ENCODE measurements at regions not wholly inside any gene's neighbourhood (a gene's known extent, or its start where the extent isn't known, plus 50 kb on each side); places are given as distances from the start of the nearest gene placed in this dataset.
A peak's percentile ranks its signal among the peaks of the same experiment; 100 is the strongest.

- DNase-seq (ENCODE audit: low spot score in 2 of 2) = peak in 1 of 2 donors; percentile 8
- WGBS, 2 donors = 78 to 85% methylated on average over 2 of the region's 2 CpGs
- no peak for TF ChIP-seq POLR2A (IDR thresholded peaks at IDR 0.05)
- TF ChIP-seq, protein P1, sequence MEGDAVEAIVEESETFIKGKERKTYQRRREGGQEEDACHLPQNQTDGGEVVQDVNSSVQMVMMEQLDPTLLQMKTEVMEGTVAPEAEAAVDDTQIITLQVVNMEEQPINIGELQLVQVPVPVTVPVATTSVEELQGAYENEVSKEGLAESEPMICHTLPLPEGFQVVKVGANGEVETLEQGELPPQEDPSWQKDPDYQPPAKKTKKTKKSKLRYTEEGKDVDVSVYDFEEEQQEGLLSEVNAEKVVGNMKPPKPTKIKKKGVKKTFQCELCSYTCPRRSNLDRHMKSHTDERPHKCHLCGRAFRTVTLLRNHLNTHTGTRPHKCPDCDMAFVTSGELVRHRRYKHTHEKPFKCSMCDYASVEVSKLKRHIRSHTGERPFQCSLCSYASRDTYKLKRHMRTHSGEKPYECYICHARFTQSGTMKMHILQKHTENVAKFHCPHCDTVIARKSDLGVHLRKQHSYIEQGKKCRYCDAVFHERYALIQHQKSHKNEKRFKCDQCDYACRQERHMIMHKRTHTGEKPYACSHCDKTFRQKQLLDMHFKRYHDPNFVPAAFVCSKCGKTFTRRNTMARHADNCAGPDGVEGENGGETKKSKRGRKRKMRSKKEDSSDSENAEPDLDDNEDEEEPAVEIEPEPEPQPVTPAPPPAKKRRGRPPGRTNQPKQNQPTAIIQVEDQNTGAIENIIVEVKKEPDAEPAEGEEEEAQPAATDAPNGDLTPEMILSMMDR (IDR thresholded peaks at IDR 0.05) = no peak
- intact Hi-C loops (cut with DNase I; ENCODE audit: low total_unique reads) = loop anchor here (5.0 kb wide), 1 partner anchor 275 kb away; no protein-coding TSS in a partner anchor
- H3K4me3 ChIP-seq (ENCODE audit: low read depth, poor library complexity, severe bottlenecking) = no peak overlapping the region
Observed at GRCh38 chr11:69916806-69917387, 97.7 kb upstream of the FGF3 start.

DNA sequence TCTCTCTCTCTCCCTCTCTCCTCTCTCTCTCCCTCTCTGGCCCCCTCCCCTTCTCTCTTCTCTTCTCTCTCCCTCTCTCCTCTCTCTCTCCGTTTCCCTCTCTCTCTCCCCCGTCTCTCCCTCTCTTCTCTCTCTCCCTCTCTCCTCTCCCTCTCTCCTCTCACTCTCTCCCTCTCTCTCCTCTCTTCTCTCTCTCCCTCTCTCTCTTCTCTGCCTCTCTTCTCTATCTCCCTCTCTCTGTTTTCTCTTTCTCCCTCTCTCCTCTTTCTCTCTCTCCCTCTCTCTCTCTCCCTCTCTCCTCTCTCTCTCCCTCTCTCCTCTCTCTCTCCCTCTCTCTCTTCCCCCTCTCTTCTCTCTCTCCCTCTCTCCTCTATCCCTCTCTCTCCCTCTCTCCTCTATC lies 98.3 kb upstream of the FGF3 start:
- H3K4me3 ChIP-seq (ENCODE audit: low read depth, poor library complexity, severe bottlenecking) = no peak overlapping the region
- WGBS, 2 donors = 52 to 79% methylated on average over 2 of the region's 2 CpGs
- no peak for DNase-seq (ENCODE audit: low spot score in 2 of 2)
- no peak for TF ChIP-seq POLR2A (IDR thresholded peaks at IDR 0.05)
- TF ChIP-seq, protein P1 (IDR thresholded peaks at IDR 0.05) = no peak
- intact Hi-C loops (cut with DNase I; ENCODE audit: low total_unique reads) = loop anchor here (5.0 kb wide), 1 partner anchor 275 kb away; no protein-coding TSS in a partner anchor

DNA sequence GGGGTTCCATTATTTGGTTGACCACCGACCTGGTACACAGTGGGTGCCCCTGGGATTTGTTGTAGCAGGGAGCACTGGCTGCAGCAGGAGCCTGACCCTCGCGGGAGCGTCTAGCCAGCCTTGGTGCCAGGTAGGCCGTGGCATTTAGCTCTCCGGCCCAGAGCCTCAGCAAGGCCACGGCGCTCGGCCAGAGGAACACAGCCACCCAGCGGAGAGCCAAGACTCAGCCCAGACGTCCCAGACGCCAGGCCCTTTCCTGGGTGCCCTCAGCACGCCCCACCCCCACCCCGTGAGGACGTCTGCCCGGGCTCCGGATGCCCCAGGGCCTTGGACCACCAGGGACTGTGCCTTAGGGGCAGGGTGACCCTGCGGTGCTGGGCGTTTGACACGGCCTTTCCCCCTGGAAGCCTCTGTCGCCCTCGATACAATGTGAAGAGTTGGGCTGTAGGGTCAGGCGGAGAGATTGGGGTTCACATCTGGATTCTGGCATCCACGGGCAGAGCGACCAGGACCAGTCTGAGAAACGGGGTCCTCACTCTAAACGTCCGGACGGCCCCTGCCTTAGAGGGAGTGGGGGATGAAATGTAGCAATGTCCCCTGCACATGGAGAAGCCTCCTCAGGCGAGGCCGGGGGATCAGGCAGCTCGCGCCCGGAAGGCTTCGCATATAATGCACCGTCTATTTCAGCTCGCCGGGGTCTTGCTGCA lies 99.2 kb upstream of the FGF3 start:
- TF ChIP-seq POLR2A (IDR thresholded peaks at IDR 0.05) = no peak
- TF ChIP-seq, protein P1 (IDR thresholded peaks at IDR 0.05) = no peak
- WGBS, 2 donors = 34 to 49% methylated on average over 17 to 25 of the region's 38 CpGs
- H3K4me3 ChIP-seq (ENCODE audit: low read depth, poor library complexity, severe bottlenecking) = no peak overlapping the region
- peak in 1 of 2 donors; percentile 84 for DNase-seq (ENCODE audit: low spot score in 2 of 2)
- intact Hi-C loops (cut with DNase I; ENCODE audit: low total_unique reads) = loop anchor here (5.0 kb wide), 1 partner anchor 274 kb away; no protein-coding TSS in a partner anchor

GRCh38 chr11:69918938-69919650 lies 99.9 kb upstream of the FGF3 start:
- intact Hi-C loops (cut with DNase I; ENCODE audit: low total_unique reads) = loop anchor here (5.0 kb wide), 1 partner anchor 273 kb away; no protein-coding TSS in a partner anchor
- H3K4me3 ChIP-seq (ENCODE audit: low read depth, poor library complexity, severe bottlenecking) = no peak overlapping the region
- peak in 1 of 2 donors; percentile 93 for DNase-seq (ENCODE audit: low spot score in 2 of 2)
- TF ChIP-seq POLR2A (IDR thresholded peaks at IDR 0.05) = no peak
- TF ChIP-seq, protein P1 (IDR thresholded peaks at IDR 0.05) = peak in 1 of 3 donors; percentile 19
- 37 to 38% methylated on average over 25 to 32 of the region's 32 CpGs for WGBS, 2 donors

DNA sequence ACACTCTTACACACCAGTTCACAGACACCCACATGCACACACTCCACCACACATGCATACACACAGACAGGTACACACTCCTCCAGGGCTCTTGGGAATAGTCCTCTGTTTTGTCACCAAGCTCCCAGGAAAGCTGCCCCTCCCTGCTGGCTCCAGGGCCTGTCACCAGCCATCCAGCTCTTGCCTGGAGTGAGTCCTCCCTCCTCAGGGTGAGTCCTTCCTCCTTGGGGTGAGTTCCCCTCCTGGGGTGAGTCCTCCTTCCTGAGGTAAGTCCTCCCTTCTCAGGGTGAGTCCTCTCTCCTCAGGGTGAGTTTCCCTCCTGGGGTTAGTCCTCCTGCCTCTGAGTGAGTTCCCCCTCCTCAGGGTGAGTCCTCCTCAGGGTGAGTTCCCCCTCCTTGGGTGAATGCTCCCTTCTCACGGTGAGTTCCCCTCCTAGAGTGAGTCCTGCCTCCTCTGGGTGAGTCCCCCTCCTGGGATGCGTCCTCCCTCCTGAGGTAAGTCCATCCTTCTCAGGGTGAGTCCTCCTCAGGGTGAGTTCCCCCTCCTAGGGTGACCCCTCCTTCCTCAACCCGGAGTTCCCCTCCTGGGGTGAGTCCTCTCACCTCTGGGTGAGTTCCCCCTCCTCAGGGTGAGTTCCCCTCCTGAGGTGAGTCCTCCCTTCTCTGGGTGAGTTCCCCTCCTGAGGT lies 100.6 kb upstream of the FGF3 start:
- peak in 1 of 2 donors; percentile 63 for DNase-seq (ENCODE audit: low spot score in 2 of 2)
- no peak overlapping the region for H3K4me3 ChIP-seq (ENCODE audit: low read depth, poor library complexity, severe bottlenecking)
- TF ChIP-seq, protein P1 (IDR thresholded peaks at IDR 0.05) = no peak
- no peak for TF ChIP-seq POLR2A (IDR thresholded peaks at IDR 0.05)
- intact Hi-C loops (cut with DNase I; ENCODE audit: low total_unique reads) = loop anchor here (5.0 kb wide), 1 partner anchor 272 kb away; no protein-coding TSS in a partner anchor
- WGBS, 2 donors = 48 to 87% methylated on average over 3 of the region's 3 CpGs
